ENCODE measurements at regions not wholly inside any gene's neighbourhood (a gene's known extent, or its start where the extent isn't known, plus 50 kb on each side); places are given as distances from the start of the nearest gene placed in this dataset.

DNA sequence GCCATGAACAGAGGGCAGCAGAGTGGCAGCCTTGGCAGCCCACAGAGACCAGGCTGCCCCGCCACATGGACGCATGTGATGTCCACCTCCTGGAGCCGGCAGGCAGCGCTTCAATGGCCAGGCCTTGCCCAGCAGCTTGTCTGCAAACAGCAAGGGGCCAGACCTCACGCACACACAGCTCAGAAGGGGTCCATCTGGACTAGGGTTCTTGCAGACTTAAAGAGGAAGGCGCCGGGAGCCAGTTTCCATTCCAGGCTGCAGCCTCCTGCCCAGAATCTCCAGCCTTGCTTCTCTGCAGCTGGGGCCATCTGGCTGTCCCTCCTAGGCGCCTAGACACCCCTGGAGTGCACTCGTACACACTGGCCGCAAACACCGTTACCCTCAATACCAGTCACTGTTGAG, 91.9 kb upstream of the TMEM45B start:
- POLR2A ChIA-PET = interaction anchor here (0.6 kb wide), 1 partner anchor 437 kb away, joined by 3 read pairs; no protein-coding TSS in a partner anchor
- ATAC-seq = no peak; the same call in 2 of the 3 replicates
- TF ChIP-seq ESRRB (CRISPR knock-in tag; IDR thresholded peaks at IDR 0.05; ENCODE audit: borderline replicate concordance) = no peak
- TF ChIP-seq ZNF175 (CRISPR knock-in tag; IDR thresholded peaks at IDR 0.05; ENCODE audit: low read depth) = no peak
- TF ChIP-seq ZNF431 (CRISPR knock-in tag; IDR thresholded peaks at IDR 0.05) = no peak
- no peak for TF ChIP-seq SNRNP70 (optimal IDR thresholded peaks at IDR 0.05; ENCODE audit: low read depth, low read length)
- no peak for TF ChIP-seq ZNF324 (CRISPR knock-in tag; IDR thresholded peaks at IDR 0.05)
- TF ChIP-seq, protein P1, sequence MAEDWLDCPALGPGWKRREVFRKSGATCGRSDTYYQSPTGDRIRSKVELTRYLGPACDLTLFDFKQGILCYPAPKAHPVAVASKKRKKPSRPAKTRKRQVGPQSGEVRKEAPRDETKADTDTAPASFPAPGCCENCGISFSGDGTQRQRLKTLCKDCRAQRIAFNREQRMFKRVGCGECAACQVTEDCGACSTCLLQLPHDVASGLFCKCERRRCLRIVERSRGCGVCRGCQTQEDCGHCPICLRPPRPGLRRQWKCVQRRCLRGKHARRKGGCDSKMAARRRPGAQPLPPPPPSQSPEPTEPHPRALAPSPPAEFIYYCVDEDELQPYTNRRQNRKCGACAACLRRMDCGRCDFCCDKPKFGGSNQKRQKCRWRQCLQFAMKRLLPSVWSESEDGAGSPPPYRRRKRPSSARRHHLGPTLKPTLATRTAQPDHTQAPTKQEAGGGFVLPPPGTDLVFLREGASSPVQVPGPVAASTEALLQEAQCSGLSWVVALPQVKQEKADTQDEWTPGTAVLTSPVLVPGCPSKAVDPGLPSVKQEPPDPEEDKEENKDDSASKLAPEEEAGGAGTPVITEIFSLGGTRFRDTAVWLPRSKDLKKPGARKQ (CRISPR knock-in tag; IDR thresholded peaks at IDR 0.05) = no peak
- no peak for TF ChIP-seq NCOA4 (IDR thresholded peaks at IDR 0.05; ENCODE audit: partially characterized antibody)
- TF ChIP-seq KDM2B (CRISPR knock-in tag; IDR thresholded peaks at IDR 0.05) = no peak
- TF ChIP-seq GABPA (tag; conservative IDR thresholded peaks at IDR 0.05; ENCODE audit: low read depth) = no peak
- TF ChIP-seq TCF3 (CRISPR knock-in tag; IDR thresholded peaks at IDR 0.05) = no peak
- TF ChIP-seq, protein P2, sequence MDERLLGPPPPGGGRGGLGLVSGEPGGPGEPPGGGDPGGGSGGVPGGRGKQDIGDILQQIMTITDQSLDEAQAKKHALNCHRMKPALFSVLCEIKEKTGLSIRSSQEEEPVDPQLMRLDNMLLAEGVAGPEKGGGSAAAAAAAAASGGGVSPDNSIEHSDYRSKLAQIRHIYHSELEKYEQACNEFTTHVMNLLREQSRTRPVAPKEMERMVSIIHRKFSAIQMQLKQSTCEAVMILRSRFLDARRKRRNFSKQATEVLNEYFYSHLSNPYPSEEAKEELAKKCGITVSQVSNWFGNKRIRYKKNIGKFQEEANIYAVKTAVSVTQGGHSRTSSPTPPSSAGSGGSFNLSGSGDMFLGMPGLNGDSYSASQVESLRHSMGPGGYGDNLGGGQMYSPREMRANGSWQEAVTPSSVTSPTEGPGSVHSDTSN (CRISPR knock-in tag; IDR thresholded peaks at IDR 0.05; ENCODE audit: low read depth) = no peak
- TF ChIP-seq, protein P2 (tag; conservative IDR thresholded peaks at IDR 0.05; ENCODE audit: low read depth) = no peak
- TF ChIP-seq, protein P3, sequence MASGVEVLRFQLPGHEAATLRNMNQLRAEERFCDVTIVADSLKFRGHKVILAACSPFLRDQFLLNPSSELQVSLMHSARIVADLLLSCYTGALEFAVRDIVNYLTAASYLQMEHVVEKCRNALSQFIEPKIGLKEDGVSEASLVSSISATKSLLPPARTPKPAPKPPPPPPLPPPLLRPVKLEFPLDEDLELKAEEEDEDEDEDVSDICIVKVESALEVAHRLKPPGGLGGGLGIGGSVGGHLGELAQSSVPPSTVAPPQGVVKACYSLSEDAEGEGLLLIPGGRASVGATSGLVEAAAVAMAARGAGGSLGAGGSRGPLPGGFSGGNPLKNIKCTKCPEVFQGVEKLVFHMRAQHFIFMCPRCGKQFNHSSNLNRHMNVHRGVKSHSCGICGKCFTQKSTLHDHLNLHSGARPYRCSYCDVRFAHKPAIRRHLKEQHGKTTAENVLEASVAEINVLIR (CRISPR knock-in tag; IDR thresholded peaks at IDR 0.05) = no peak
- TF ChIP-seq POLR2G (IDR thresholded peaks at IDR 0.05; ENCODE audit: low read depth, low read length) = no peak
- TF ChIP-seq ILF3 (IDR thresholded peaks at IDR 0.05; ENCODE audit: borderline replicate concordance) = no peak
- no peak for TF ChIP-seq ZNF134 (CRISPR knock-in tag; conservative IDR thresholded peaks at IDR 0.05)
- TF ChIP-seq, protein P4, sequence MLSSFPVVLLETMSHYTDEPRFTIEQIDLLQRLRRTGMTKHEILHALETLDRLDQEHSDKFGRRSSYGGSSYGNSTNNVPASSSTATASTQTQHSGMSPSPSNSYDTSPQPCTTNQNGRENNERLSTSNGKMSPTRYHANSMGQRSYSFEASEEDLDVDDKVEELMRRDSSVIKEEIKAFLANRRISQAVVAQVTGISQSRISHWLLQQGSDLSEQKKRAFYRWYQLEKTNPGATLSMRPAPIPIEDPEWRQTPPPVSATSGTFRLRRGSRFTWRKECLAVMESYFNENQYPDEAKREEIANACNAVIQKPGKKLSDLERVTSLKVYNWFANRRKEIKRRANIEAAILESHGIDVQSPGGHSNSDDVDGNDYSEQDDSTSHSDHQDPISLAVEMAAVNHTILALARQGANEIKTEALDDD (IDR thresholded peaks at IDR 0.05) = no peak
- no peak for TF ChIP-seq L3MBTL2 (IDR thresholded peaks at IDR 0.05)
- TF ChIP-seq BRF1 (IDR thresholded peaks at IDR 0.05; ENCODE audit: borderline replicate concordance, extremely low read depth, insufficient read length) = no peak

More for the DNA sequence above, 91.9 kb upstream of the TMEM45B start:
- no TSS peak for BruUV-seq (replicated peaks)
- no peaks in the 10 kb centered on the region for H3K79me2 ChIP-seq (ENCODE audit: control insufficient read depth, insufficient read depth, low read length)
- FAIRE-seq (no peak), DNase-seq (ENCODE audit: extremely low read depth in 1 of 4, low spot score in 3 of 4) (no peak)
- H4K20me1 ChIP-seq (replicated peaks; ENCODE audit: control insufficient read depth, insufficient read depth, low read length) = no peaks in the 10 kb centered on the region
- no peaks in the 10 kb centered on the region for H3K4me1 ChIP-seq (replicated peaks in 1 of 2; ENCODE audit: control insufficient read depth in 2 of 2, insufficient read depth in 2 of 2, low read length in 2 of 2)
- H3K36me3 ChIP-seq (ENCODE audit: control insufficient read depth, insufficient read depth, low read length) = no peaks in the 10 kb centered on the region
- no peak overlapping the region for H3K27ac ChIP-seq (ENCODE audit: extremely low read depth, low read depth, low read length)
- no peak overlapping the region for H3K4me2 ChIP-seq (ENCODE audit: insufficient read depth, low read length)
- H3K9me1 ChIP-seq (ENCODE audit: control insufficient read depth, insufficient read depth, low read length) = no peaks in the 10 kb centered on the region
- H3K4me3 ChIP-seq = no peak overlapping the region
- H2AFZ ChIP-seq (ENCODE audit: low read depth, low read length) = no peak overlapping the region
- no peak overlapping the region for H3K9ac ChIP-seq (ENCODE audit: insufficient read depth in 1 of 2, low read depth in 2 of 2, low read length in 2 of 2)
- CTCF ChIA-PET (ENCODE audit: low intra/inter-chr PET ratio) = no interaction called here
- H3K27me3 ChIP-seq (ENCODE audit: control insufficient read depth in 2 of 2, insufficient read depth in 2 of 2, low read length in 2 of 2) = peaks cover 17 to 47% of the 10 kb centered on the region in 2 experiments
- 0% methylated on average over 11 of the region's 11 CpGs for WGBS (ENCODE audit: insufficient coverage, low coverage, missing lambda C conversion rate)
- intact Hi-C loops (cut with micrococcal nuclease) (no loop called here), in situ Hi-C loops (cut with MboI) (no loop called here)
- no peaks in the 10 kb centered on the region for H3K9me3 ChIP-seq (replicated peaks; ENCODE audit: control insufficient read depth, insufficient read depth, low read depth, low read length)

Data from K562 (cell line).